Urinary bladder (tissue), 4 donors: ENCODE measurements at regions not wholly inside any gene's neighbourhood (a gene's known extent, or its start where the extent isn't known, plus 50 kb on each side); places are given as distances from the start of the nearest gene placed in this dataset. TPM values are rescaled to one million over a fixed set of nuclear protein-coding genes. Genes with fewer than 3 reads are reported as not detected.
A peak's percentile ranks its signal among the peaks of the same experiment; 100 is the strongest.
"Not testable (repeated sequence)": the region's sequence is repeated elsewhere in the genome, so short reads cannot be mapped to it uniquely, and the experiment has no call there.

Experiments used
- DNase-seq: peaks from one replicate; pipeline ENCODE4 v3.0.0-alpha.2; 2015; ENCODE audit errors: extremely low spot score
- H3K27ac ChIP-seq: one replicate; pipeline ENCODE4 v1.5.1; 2013; ENCODE audit warnings: low read depth, mild to moderate bottlenecking, moderate library complexity
- H3K36me3 ChIP-seq: one replicate; pipeline ENCODE4 v1.6.1; 2013; ENCODE audit warnings: mild to moderate bottlenecking, moderate library complexity; ENCODE audit not compliant: insufficient read depth
- H3K4me1 ChIP-seq: one replicate; pipeline ENCODE4 v1.6.1; 2013; ENCODE audit warnings: mild to moderate bottlenecking, moderate library complexity; ENCODE audit not compliant: insufficient read depth
- H3K4me3 ChIP-seq: one replicate; pipeline ENCODE4 v1.5.1; 2013; ENCODE audit warnings: low read depth, low read length
- WGBS: extraction: QIAGEN DNeasy Blood & Tissue Kit; methylation state at CpG from one replicate; pipeline ENCODE4 v1.1.7; 2013; 5-methylcytosine and 5-hydroxymethylcytosine counted together
- small RNA-seq: library from RNA; depleted of rRNA; stranded (forward); fragments of <200 nt; gene quantifications from one replicate; pipeline ENCODE3, GENCODE V24; 2014
- donor health status: healthy with polysubstance abuse.
- donor health status: healthy.

DNA sequence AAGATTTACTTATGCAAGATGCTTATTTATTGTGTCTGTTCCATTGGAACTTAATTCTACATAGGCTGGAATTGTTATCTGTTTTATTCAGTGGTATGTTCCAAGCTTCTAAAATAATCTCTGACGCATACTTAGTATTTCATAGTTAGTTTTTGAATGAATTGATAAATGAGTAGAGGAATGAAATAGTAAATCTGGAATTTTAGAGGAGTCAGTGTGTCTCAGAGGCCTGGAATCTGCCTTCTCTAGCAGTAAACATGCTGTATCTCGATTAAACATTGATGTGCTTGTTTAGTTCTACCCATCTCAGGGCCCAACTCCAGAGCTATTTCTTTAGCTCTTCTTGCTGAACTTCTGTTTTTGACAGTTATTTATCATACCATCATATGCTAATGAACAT is 154.2 kb upstream of the MAGEC2 start:
- Histone ChIP-seq H3K27ac (no peak overlapping the region), H3K4me1 (no peaks in the 10 kb centered on the region), H3K36me3 (no peaks in the 10 kb centered on the region), H3K4me3 (no peak overlapping the region)
- no peak for DNase-seq
- WGBS: 26% methylated on average over 2 of the region's 2 CpGs

DNA sequence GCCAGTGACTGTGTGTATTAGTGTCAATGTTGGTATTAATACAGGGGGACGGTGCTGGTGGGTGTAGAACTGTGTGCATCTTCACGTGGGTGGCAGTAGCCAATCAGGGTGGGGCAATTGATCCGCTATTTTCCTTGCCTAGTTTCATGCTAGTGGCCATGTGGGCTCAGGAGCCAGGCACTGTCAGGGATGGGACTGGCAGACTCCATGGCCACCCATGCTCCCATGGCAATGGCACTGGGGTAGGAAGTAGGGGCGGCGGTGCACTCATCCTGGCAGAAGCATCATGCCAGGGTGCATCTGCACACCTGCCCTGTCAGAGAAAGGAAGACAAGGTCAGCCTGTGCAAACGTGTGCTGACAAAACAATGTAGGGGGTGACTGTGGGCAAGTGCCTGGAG is 122.1 kb upstream of the MAGEC2 start:
- no peak overlapping the region for H3K27ac ChIP-seq
- no peaks in the 10 kb centered on the region for H3K4me1 ChIP-seq
- H3K36me3 ChIP-seq: no peaks in the 10 kb centered on the region
- no peak for DNase-seq
- no peak overlapping the region for H3K4me3 ChIP-seq
- 91% methylated on average over 6 of the region's 6 CpGs for WGBS

DNA sequence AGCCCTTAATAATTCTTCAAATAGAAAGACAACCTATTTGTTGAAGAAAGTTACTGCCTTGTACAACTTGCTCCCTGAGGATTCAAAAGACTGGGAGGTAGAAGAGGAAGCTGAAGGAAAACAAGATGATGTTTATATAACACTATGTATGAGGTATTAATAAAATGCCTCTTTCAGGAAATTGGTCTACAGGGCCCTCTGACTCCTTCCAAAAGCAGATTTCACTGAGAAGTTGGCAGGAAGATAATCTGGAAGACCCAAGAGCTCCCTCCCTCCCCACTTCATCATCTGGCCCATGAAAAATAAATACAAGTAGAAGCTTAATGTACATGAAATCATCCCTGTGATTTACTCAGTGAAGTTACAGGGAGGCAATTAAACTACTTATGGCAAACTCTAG is 107.5 kb upstream of the MAGEC2 start:
- DNase-seq: no peak
- no peak overlapping the region for H3K4me3 ChIP-seq
- H3K36me3 ChIP-seq: no peaks in the 10 kb centered on the region
- H3K27ac ChIP-seq: no peak overlapping the region
- H3K4me1 ChIP-seq: no peaks in the 10 kb centered on the region

DNA sequence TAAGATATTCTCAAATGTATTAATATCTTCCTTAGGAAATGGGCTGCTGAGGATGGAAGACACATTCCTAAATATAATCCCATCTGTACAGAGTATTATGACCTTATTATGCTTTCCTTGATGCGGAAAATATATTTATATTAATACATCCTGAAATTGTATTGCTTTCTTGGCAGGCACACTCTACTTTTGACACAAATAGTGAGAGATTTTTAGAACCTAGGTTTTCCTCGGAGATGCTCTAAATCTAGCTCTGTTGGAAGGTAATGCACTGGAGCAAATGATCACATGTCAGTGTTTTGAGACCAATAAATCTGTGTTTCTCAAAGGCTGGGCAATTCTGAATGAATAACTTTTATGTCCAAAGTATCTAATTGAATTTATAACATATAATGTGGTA is 94.3 kb upstream of the MAGEC2 start:
- no peak for DNase-seq
- H3K4me1 ChIP-seq: no peaks in the 10 kb centered on the region
- H3K27ac ChIP-seq: no peak overlapping the region
- WGBS: 83% methylated on average over 2 of the region's 2 CpGs
- H3K36me3 ChIP-seq: no peaks in the 10 kb centered on the region
- H3K4me3 ChIP-seq: no peak overlapping the region

DNA sequence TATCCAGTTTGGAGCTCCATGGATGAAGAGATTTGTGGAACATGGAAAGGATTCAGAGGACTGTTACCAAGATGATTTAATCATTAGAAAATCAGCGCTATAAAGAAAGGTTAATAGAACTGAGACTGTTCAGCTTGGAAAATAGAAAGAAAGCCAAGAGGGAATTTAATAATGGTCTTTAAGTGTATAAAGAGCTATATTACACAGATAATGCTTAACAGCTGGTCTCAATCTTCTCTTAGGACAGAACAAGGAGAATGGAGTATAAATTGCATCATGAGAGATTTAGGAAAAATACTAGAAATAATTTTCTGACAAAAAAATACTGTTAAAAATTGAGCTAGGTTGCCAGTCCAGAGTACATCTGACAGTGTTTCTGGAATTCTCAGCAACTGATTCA is 91.3 kb upstream of the MAGEC2 start:
- Histone ChIP-seq H3K4me1 (no peaks in the 10 kb centered on the region), H3K27ac (no peak overlapping the region), H3K4me3 (no peak overlapping the region), H3K36me3 (no peaks in the 10 kb centered on the region)
- WGBS: 46% methylated on average over 1 of the region's 1 CpG
- peak; percentile 18 for DNase-seq

DNA sequence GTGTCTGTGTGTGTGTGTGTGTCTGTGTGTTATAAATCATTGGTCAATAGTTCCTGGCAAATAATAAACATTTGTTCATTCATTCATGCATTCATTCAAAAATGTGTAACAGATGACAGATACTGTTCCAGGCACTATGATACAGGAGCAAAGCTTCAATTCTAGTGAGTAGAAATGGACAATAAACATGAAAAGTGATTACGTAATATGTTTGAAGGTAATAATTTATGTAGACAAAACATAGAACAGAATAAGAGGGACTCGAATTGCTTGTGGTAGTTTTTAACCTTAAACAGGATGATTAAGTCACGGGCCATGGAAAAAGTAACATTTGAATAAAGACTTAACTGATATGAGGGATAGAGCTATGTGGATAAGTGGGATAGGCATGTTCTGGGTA is 90.1 kb upstream of the MAGEC2 start:
- DNase-seq: no peak
- WGBS: 83% methylated on average over 3 of the region's 3 CpGs
- no peak overlapping the region for H3K4me3 ChIP-seq

DNA sequence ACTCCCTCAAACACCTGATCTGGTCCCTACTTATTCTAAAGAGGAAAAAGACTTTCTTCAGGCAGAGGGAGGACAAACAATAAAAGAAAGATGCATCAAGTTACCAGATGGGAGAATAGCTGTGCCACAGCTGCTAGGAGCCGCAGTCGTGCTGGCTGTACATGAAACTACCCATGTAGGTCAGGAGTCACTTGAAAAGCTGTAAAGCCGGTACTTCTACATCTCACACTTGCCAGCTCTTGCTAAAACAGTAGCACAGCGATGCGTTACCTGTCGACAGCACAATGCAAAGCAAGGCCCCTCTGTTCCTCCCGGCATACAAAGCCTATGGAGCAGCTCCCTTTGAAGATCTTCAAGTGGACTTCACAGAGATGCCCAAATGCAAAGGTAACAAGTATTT is 65.1 kb upstream of the MAGEC2 start:
- not testable (repeated sequence) for H3K4me1 ChIP-seq, DNase-seq, H3K36me3 ChIP-seq, H3K4me3 ChIP-seq, H3K27ac ChIP-seq
- WGBS: 84% methylated on average over 7 of the region's 7 CpGs

More for the DNA sequence above, 90.1 kb upstream of the MAGEC2 start:
- H3K36me3 ChIP-seq: no peaks in the 10 kb centered on the region
- H3K27ac ChIP-seq: no peak overlapping the region
- H3K4me1 ChIP-seq: no peaks in the 10 kb centered on the region

DNA sequence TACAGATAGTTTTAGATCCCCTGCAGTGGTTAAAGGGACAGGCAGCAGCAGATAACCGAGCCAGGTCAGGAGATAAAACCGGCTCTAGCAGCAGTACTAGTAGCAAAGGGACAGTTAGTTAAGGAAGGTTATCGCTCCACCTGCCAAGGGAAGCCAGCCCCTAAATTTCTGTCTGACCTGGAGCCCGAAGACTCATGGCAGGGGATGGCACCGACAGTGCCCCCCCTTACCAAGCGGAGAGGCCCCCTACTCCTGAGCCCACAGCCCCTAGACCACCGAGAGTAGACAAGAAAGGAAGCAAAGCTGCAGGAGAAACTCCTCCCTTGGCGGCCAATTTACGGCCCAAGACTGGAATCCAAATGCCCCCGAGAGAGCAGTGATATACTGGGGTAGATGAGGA is 61.3 kb upstream of the MAGEC2 start:
- no peak overlapping the region for H3K4me3 ChIP-seq
- H3K27ac ChIP-seq: no peak overlapping the region
- DNase-seq: no peak
- 94% methylated on average over 10 of the region's 10 CpGs for WGBS
- no peaks in the 10 kb centered on the region for H3K36me3 ChIP-seq
- H3K4me1 ChIP-seq: no peaks in the 10 kb centered on the region

DNA sequence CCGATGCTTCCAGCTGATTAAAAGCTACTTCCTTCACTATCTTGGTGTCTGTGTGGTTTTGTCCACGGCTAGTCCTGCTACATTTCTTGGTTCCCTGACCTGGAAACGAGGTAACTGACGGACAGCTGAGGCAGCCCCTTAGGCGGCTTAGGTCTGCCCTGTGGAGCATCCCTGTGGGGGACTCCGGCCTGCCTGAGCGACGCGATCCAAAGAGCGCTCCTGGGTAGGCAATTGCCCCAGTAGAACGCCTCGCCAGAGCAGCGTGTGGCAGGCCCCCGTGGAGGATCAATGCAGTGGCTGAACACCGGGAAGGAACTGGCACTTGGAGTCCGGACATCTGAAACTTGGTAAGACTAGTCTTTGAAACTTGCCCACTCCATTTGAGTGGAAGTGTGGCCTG is 60.5 kb upstream of the MAGEC2 start:
- WGBS: 97% methylated on average over 16 of the region's 16 CpGs
- H3K36me3 ChIP-seq, H3K27ac ChIP-seq, DNase-seq, H3K4me1 ChIP-seq, H3K4me3 ChIP-seq: not testable (repeated sequence)

DNA sequence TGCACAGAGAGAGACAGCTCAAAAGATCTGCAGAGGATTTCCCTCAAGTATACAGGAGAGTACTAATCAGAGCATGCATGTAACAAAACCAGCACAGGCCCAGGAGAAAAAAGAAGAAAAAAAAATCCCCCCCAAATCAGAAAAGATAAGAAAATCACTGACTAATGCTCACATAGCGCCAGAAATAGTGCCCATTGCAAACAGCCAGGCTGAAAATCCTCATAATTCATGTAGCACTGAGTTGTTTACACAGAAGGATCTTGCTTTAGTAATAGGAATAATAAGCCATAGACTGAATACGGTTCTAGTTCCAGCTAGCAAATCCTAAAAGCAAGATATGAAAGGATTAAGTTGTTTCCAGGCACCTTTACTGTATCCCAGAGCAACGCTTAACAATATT is 51.8 kb upstream of the MAGEC2 start:
- no peaks in the 10 kb centered on the region for H3K36me3 ChIP-seq
- 28% methylated on average over 3 of the region's 3 CpGs for WGBS
- H3K4me1 ChIP-seq: no peaks in the 10 kb centered on the region
- H3K4me3 ChIP-seq: no peak overlapping the region
- DNase-seq: no peak
- no peak overlapping the region for H3K27ac ChIP-seq

Small RNA genes lying in the stretch of these regions (small RNA-seq; reads per million reads assigned to genes)
- not detected for gene RNA5SP516
